Osteoblast (primary cell): ENCODE measurements at regions not wholly inside any gene's neighbourhood (a gene's known extent, or its start where the extent isn't known, plus 50 kb on each side); places are given as distances from the start of the nearest gene placed in this dataset.

Source experiments
- DNase-seq: peaks from one replicate; pipeline ENCODE4 v3.0.0; 2011; ENCODE audit warnings: low spot score, mixed read lengths; ENCODE audit not compliant: insufficient read length; ENCODE audit errors: missing footprints
- H2AFZ ChIP-seq: 2 replicates; pipeline ENCODE4 v1.6.0; 2011; ENCODE audit warnings: mild to moderate bottlenecking, low read length
- H3K27ac ChIP-seq: 2 replicates; pipeline ENCODE4 v1.5.1; 2011; ENCODE audit warnings: mild to moderate bottlenecking, low read depth, low read length, moderate library complexity
- H3K27me3 ChIP-seq: 2 replicates; pipeline ENCODE4 v1.6.0; 2012; ENCODE audit warnings: mild to moderate bottlenecking, control low read depth, inconsistent platforms, low read length, moderate library complexity; ENCODE audit not compliant: insufficient read depth
- H3K36me3 ChIP-seq: 2 replicates; pipeline ENCODE4 v1.5.1; 2011; ENCODE audit warnings: mild to moderate bottlenecking, low read length, control low read depth, moderate library complexity; ENCODE audit not compliant: insufficient read depth
- H3K4me1 ChIP-seq: 2 replicates; pipeline ENCODE4 v1.5.1; 2011; ENCODE audit warnings: mild to moderate bottlenecking, low read length, control low read depth, moderate library complexity; ENCODE audit not compliant: insufficient read depth
- H3K4me2 ChIP-seq: 2 replicates; pipeline ENCODE4 v1.6.0; 2011; ENCODE audit warnings: mild to moderate bottlenecking, low read length; ENCODE audit not compliant: insufficient read depth
- H3K4me3 ChIP-seq: fragments of 200-600 bp; sonication (generic); 3 replicates; pipeline ENCODE4 v1.5.1; 2012; ENCODE audit warnings: mild to moderate bottlenecking, low read length, inconsistent platforms; ENCODE audit not compliant: insufficient read depth
- H3K79me2 ChIP-seq: 2 replicates; pipeline ENCODE4 v1.6.0; 2012; ENCODE audit warnings: mild to moderate bottlenecking, low read length, control low read depth, inconsistent platforms; ENCODE audit not compliant: insufficient read depth
- H3K9me3 ChIP-seq: 2 replicates; pipeline ENCODE4 v1.5.1; 2011; ENCODE audit warnings: low read depth, low read length, control low read depth
- H4K20me1 ChIP-seq: 2 replicates; pipeline ENCODE4 v1.6.0; 2012; ENCODE audit warnings: mild to moderate bottlenecking, low read length, control low read depth; ENCODE audit not compliant: insufficient read depth
- TF ChIP-seq, protein P1 (sequence below): IDR thresholded peaks from 2 replicates; pipeline ENCODE4 v1.5.1; 2011; ENCODE audit warnings: mild to moderate bottlenecking, low read depth, low read length, moderate library complexity; ENCODE audit errors: extremely low read depth

- Histone ChIP-seq H3K4me1 (no peaks in the 10 kb centered on the region), H3K79me2 (no peaks in the 10 kb centered on the region), H3K27me3 (no peaks in the 10 kb centered on the region), H4K20me1 (no peaks in the 10 kb centered on the region), H3K4me2 (no peak overlapping the region), H2AFZ (no peak overlapping the region), H3K27ac (no peak overlapping the region), H3K36me3 (no peaks in the 10 kb centered on the region), H3K9me3 (no peaks in the 10 kb centered on the region), H3K4me3 (no peak overlapping the region)
- no peak for DNase-seq
- TF ChIP-seq, protein P1, sequence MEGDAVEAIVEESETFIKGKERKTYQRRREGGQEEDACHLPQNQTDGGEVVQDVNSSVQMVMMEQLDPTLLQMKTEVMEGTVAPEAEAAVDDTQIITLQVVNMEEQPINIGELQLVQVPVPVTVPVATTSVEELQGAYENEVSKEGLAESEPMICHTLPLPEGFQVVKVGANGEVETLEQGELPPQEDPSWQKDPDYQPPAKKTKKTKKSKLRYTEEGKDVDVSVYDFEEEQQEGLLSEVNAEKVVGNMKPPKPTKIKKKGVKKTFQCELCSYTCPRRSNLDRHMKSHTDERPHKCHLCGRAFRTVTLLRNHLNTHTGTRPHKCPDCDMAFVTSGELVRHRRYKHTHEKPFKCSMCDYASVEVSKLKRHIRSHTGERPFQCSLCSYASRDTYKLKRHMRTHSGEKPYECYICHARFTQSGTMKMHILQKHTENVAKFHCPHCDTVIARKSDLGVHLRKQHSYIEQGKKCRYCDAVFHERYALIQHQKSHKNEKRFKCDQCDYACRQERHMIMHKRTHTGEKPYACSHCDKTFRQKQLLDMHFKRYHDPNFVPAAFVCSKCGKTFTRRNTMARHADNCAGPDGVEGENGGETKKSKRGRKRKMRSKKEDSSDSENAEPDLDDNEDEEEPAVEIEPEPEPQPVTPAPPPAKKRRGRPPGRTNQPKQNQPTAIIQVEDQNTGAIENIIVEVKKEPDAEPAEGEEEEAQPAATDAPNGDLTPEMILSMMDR: no peak
Observed at GRCh38 chr1:14466006-14466405, 132.5 kb upstream of the KAZN start.

DNA sequence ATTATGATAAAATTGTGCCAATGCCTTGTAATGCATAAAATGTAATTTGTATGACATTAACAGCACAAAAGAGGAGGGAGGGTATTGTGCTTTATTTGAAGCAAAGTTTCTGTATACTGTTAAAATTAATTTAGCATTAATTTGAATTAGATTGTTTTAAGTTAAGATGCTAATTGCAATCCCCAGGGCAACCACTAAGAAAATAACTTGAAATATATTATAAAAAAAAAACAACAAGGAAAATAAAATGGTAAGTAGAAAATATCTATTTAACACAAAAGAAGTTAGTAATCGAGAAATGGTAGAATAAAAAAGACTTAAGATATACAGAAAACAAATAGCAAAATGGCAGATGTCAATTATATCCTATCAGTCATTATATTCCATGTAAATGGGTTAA, 131.4 kb upstream of the KAZN start:
- no peak overlapping the region for H3K4me2 ChIP-seq
- no peaks in the 10 kb centered on the region for H3K4me1 ChIP-seq
- no peaks in the 10 kb centered on the region for H4K20me1 ChIP-seq
- H3K27ac ChIP-seq: no peak overlapping the region
- DNase-seq: no peak
- no peaks in the 10 kb centered on the region for H3K9me3 ChIP-seq
- no peaks in the 10 kb centered on the region for H3K36me3 ChIP-seq
- no peak overlapping the region for H3K4me3 ChIP-seq
- H3K79me2 ChIP-seq: no peaks in the 10 kb centered on the region
- no peaks in the 10 kb centered on the region for H3K27me3 ChIP-seq
- TF ChIP-seq, protein P1: no peak
- H2AFZ ChIP-seq: no peak overlapping the region

DNA sequence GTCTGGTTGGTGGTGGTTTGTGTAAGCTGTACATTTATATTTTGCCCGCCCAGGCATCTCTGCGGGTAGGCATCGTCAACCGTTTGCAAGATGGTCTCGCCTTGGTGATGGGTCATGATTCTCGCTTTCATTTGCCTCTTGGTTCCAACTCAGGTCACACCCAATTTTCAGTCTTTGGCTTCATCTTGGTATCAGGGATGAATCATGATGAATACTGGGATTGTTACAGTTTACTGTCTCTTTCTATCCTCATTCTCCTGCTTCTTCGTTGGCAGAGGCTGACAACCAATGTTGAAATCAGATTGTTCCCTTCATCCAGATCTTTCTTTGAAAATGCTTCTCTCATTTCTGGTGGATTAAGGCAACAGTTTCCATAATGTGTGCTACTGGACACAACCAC, 129.7 kb upstream of the KAZN start:
- Histone ChIP-seq H3K9me3 (no peaks in the 10 kb centered on the region), H3K27me3 (no peaks in the 10 kb centered on the region), H3K4me3 (no peak overlapping the region), H3K4me1 (no peaks in the 10 kb centered on the region), H3K79me2 (no peaks in the 10 kb centered on the region), H3K4me2 (no peak overlapping the region), H4K20me1 (no peaks in the 10 kb centered on the region), H3K27ac (no peak overlapping the region), H2AFZ (no peak overlapping the region), H3K36me3 (no peaks in the 10 kb centered on the region)
- DNase-seq: no peak
- TF ChIP-seq, protein P1: no peak

GRCh38 chr1:14470802-14471201, 127.7 kb upstream of the KAZN start:
- no peak for DNase-seq
- no peaks in the 10 kb centered on the region for H4K20me1 ChIP-seq
- H3K79me2 ChIP-seq: no peaks in the 10 kb centered on the region
- no peaks in the 10 kb centered on the region for H3K36me3 ChIP-seq
- no peak overlapping the region for H3K4me2 ChIP-seq
- H2AFZ ChIP-seq: no peak overlapping the region
- no peaks in the 10 kb centered on the region for H3K27me3 ChIP-seq
- H3K9me3 ChIP-seq: no peaks in the 10 kb centered on the region
- H3K4me1 ChIP-seq: no peaks in the 10 kb centered on the region
- H3K27ac ChIP-seq: no peak overlapping the region
- H3K4me3 ChIP-seq: no peak overlapping the region
- TF ChIP-seq, protein P1: no peak
